ENCODE measurements at regions not wholly inside any gene's neighbourhood (a gene's known extent, or its start where the extent isn't known, plus 50 kb on each side); places are given as distances from the start of the nearest gene placed in this dataset.

GRCh38 chr16:76222853-76223252 lies 54.3 kb upstream of the CNTNAP4 start:
- BruUV-seq (replicated peaks) = no TSS peak
- H3K27ac ChIP-seq (ENCODE audit: insufficient read depth, low read length) = no peak overlapping the region
- H4K20me1 ChIP-seq (ENCODE audit: insufficient read depth, low read length) = no peaks in the 10 kb centered on the region
- no peak overlapping the region for H2AK5ac ChIP-seq (ENCODE audit: low read depth, low read length)
- intact Hi-C loops (cut with micrococcal nuclease) (no loop called here), in situ Hi-C loops (cut with MboI; ENCODE audit: low sequenced_read_pairs) (no loop called here), dilution Hi-C loops (cut with HindIII; ENCODE audit: low sequenced_read_pairs, unreplicated experiment) (no loop called here)
- no peak for ATAC-seq (ENCODE audit: low read depth)
- no peak overlapping the region for H3K18ac ChIP-seq (ENCODE audit: low read depth, low read length)
- TF ChIP-seq RCOR1 (IDR thresholded peaks at IDR 0.05; ENCODE audit: insufficient replicate concordance, low read length) = no peak
- no peak for TF ChIP-seq RAD21 (IDR thresholded peaks at IDR 0.05; ENCODE audit: low read length)
- TF ChIP-seq RFX5 (IDR thresholded peaks at IDR 0.05; ENCODE audit: low read depth, low read length) = no peak
- H2AK9ac ChIP-seq (replicated peaks; ENCODE audit: low read depth, low read length, poor library complexity) = no peak overlapping the region
- no peak overlapping the region for H4K5ac ChIP-seq (ENCODE audit: low read depth, low read length)
- H3K36me3 ChIP-seq (ENCODE audit: control insufficient read depth, insufficient read depth, low read length) = no peaks in the 10 kb centered on the region
- no peak overlapping the region for H3K9ac ChIP-seq (ENCODE audit: low read depth, low read length)
- H2BK20ac ChIP-seq (ENCODE audit: low read depth, low read length) = no peak overlapping the region
- H3K14ac ChIP-seq (replicated peaks; ENCODE audit: low read depth, low read length) = no peak overlapping the region
- H3K4me2 ChIP-seq (ENCODE audit: low read depth, low read length) = no peak overlapping the region
- CTCF ChIA-PET = no interaction called here
- no peak overlapping the region for H3K23ac ChIP-seq (ENCODE audit: low read depth, low read length)
- no peak overlapping the region for H2AFZ ChIP-seq (replicated peaks; ENCODE audit: low read length, poor library complexity)
- no peaks in the 10 kb centered on the region; the same call in 1 of the 2 replicates for H3K9me3 ChIP-seq (ENCODE audit: control insufficient read depth, insufficient read depth, low read length)
- no peaks in the 10 kb centered on the region for H3K27me3 ChIP-seq (ENCODE audit: control insufficient read depth, insufficient read depth, low read length)
- no peaks in the 10 kb centered on the region for H3K9me1 ChIP-seq (ENCODE audit: insufficient read depth, low read length)
- no peaks in the 10 kb centered on the region for H3K4me1 ChIP-seq (ENCODE audit: control insufficient read depth, insufficient read depth, low read length)
- H3K4ac ChIP-seq (ENCODE audit: low read depth, low read length) = no peak overlapping the region
- no peaks in the 10 kb centered on the region for H3K79me1 ChIP-seq (ENCODE audit: low read depth in 1 of 2, low read length in 2 of 2)
- WGBS, 2 experiments (ENCODE audit: extremely low coverage in 2 of 2, insufficient read length in 1 of 2) = no CpG with 5 or more reads among the region's 2 CpGs
- H3K56ac ChIP-seq (ENCODE audit: extremely low read depth, insufficient read depth, low read length) = no peak overlapping the region
- no peak overlapping the region for H4K91ac ChIP-seq (ENCODE audit: insufficient read depth, low read depth, low read length)
- DNase-seq = no peak
- no peak overlapping the region for H2BK15ac ChIP-seq (ENCODE audit: low read depth, low read length)
- no peak overlapping the region for H3K4me3 ChIP-seq (ENCODE audit: insufficient read depth, low read depth, low read length)
- H2BK120ac ChIP-seq (ENCODE audit: low read depth, low read length) = no peak overlapping the region
- H2BK5ac ChIP-seq (ENCODE audit: low read depth, low read length, poor library complexity, severe bottlenecking) = no peak overlapping the region
- no peak overlapping the region for H4K8ac ChIP-seq (ENCODE audit: low read depth in 2 of 2, low read length in 2 of 2)
- POLR2A ChIA-PET (ENCODE audit: unreplicated experiment) = no interaction called here

Data from IMR-90 (cell line).